ENCODE measurements at regions not wholly inside any gene's neighbourhood (a gene's known extent, or its start where the extent isn't known, plus 50 kb on each side); places are given as distances from the start of the nearest gene placed in this dataset.

- TF ChIP-seq, protein P1, sequence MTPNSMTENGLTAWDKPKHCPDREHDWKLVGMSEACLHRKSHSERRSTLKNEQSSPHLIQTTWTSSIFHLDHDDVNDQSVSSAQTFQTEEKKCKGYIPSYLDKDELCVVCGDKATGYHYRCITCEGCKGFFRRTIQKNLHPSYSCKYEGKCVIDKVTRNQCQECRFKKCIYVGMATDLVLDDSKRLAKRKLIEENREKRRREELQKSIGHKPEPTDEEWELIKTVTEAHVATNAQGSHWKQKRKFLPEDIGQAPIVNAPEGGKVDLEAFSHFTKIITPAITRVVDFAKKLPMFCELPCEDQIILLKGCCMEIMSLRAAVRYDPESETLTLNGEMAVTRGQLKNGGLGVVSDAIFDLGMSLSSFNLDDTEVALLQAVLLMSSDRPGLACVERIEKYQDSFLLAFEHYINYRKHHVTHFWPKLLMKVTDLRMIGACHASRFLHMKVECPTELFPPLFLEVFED (CRISPR knock-in tag; conservative IDR thresholded peaks at IDR 0.05) = no peak
Measured at GRCh38 chr4:23153076-23153475, 460.3 kb downstream of the GBA3 start (continued).

GRCh38 chr4:23149815-23150214 lies 457.1 kb downstream of the GBA3 start:
- H3K79me2 ChIP-seq (ENCODE audit: control insufficient read depth, insufficient read depth, low read length) = no peaks in the 10 kb centered on the region
- H3K9me1 ChIP-seq (ENCODE audit: control insufficient read depth, insufficient read depth, low read length) = no peaks in the 10 kb centered on the region
- TF ChIP-seq SNRNP70 (optimal IDR thresholded peaks at IDR 0.05; ENCODE audit: low read depth, low read length) = no peak
- no peak for TF ChIP-seq HLTF (IDR thresholded peaks at IDR 0.05)
- TF ChIP-seq ZNF184 (CRISPR knock-in tag; IDR thresholded peaks at IDR 0.05) = no peak
- TF ChIP-seq LCOR (CRISPR knock-in tag; IDR thresholded peaks at IDR 0.05) = no peak
- TF ChIP-seq ESRRB (CRISPR knock-in tag; IDR thresholded peaks at IDR 0.05; ENCODE audit: borderline replicate concordance) = no peak
- no peak for TF ChIP-seq ZC3H11A (IDR thresholded peaks at IDR 0.05; ENCODE audit: low read depth, low read length)
- no peak overlapping the region for H3K4me2 ChIP-seq (ENCODE audit: insufficient read depth, low read length)
- H3K36me3 ChIP-seq (ENCODE audit: control insufficient read depth, insufficient read depth, low read length) = peaks cover 3% of the 10 kb centered on the region; the same call in 1 of the 3 replicates
- 17% methylated on average over 4 of the region's 4 CpGs for WGBS (ENCODE audit: insufficient coverage, low coverage, missing lambda C conversion rate)
- in situ Hi-C loops (cut with MboI) = loop anchor here (25.0 kb wide), 1 partner anchor 1262 kb away; no protein-coding TSS in a partner anchor
- H3K4me1 ChIP-seq (replicated peaks in 1 of 2; ENCODE audit: control insufficient read depth in 2 of 2, insufficient read depth in 2 of 2, low read length in 2 of 2) = no peaks in the 10 kb centered on the region
- no peaks in the 10 kb centered on the region for H3K27me3 ChIP-seq (ENCODE audit: control insufficient read depth in 2 of 2, insufficient read depth in 2 of 2, low read length in 2 of 2)
- H3K9me3 ChIP-seq (replicated peaks; ENCODE audit: control insufficient read depth, insufficient read depth, low read depth, low read length) = no peaks in the 10 kb centered on the region
- BruUV-seq (replicated peaks) = no TSS peak
- H3K9ac ChIP-seq (ENCODE audit: insufficient read depth in 1 of 2, low read depth in 2 of 2, low read length in 2 of 2) = no peak overlapping the region
- intact Hi-C loops (cut with micrococcal nuclease) = no loop called here
- ATAC-seq (no peak), FAIRE-seq (no peak), DNase-seq (ENCODE audit: extremely low read depth in 1 of 4, low spot score in 3 of 4) (no peak)
- H2AFZ ChIP-seq (ENCODE audit: low read depth, low read length) = no peak overlapping the region
- ChIA-PET POLR2A (no interaction called here), CTCF (ENCODE audit: low intra/inter-chr PET ratio) (no interaction called here)
- H3K27ac ChIP-seq (ENCODE audit: extremely low read depth, low read depth, low read length) = no peak overlapping the region
- no peaks in the 10 kb centered on the region; the same call in 1 of the 2 replicates for H4K20me1 ChIP-seq (replicated peaks; ENCODE audit: control insufficient read depth, insufficient read depth, low read length)
- no peak overlapping the region for H3K4me3 ChIP-seq

Data from K562 (cell line).